Urinary bladder (tissue), 3 donors: ENCODE measurements at regions not wholly inside any gene's neighbourhood (a gene's known extent, or its start where the extent isn't known, plus 50 kb on each side); places are given as distances from the start of the nearest gene placed in this dataset.
"Not testable (repeated sequence)": the region's sequence is repeated elsewhere in the genome, so short reads cannot be mapped to it uniquely, and the experiment has no call there.

ENCODE experiments used
- DNase-seq: peaks from one replicate; pipeline ENCODE4 v3.0.0-alpha.2; 2015; ENCODE audit errors: extremely low spot score
- H3K27ac ChIP-seq: one replicate; pipeline ENCODE4 v1.5.1; 2013; ENCODE audit warnings: low read depth, mild to moderate bottlenecking, moderate library complexity
- H3K36me3 ChIP-seq: one replicate; pipeline ENCODE4 v1.6.1; 2013; ENCODE audit warnings: mild to moderate bottlenecking, moderate library complexity; ENCODE audit not compliant: insufficient read depth
- H3K4me1 ChIP-seq: one replicate; pipeline ENCODE4 v1.6.1; 2013; ENCODE audit warnings: mild to moderate bottlenecking, moderate library complexity; ENCODE audit not compliant: insufficient read depth
- H3K4me3 ChIP-seq: one replicate; pipeline ENCODE4 v1.5.1; 2013; ENCODE audit warnings: low read depth, low read length
- WGBS: extraction: QIAGEN DNeasy Blood & Tissue Kit; methylation state at CpG from one replicate; pipeline ENCODE4 v1.1.7; 2013; 5-methylcytosine and 5-hydroxymethylcytosine counted together
- donor health status: healthy with polysubstance abuse.
- donor health status: healthy.

- no peaks in the 10 kb centered on the region for H3K36me3 ChIP-seq
- no peak overlapping the region for H3K4me3 ChIP-seq
- H3K4me1 ChIP-seq, result no peaks in the 10 kb centered on the region
- DNase-seq, result no peak
- H3K27ac ChIP-seq, result no peak overlapping the region
- WGBS, result 73% methylated on average over 9 of the region's 9 CpGs
Observed at GRCh38 chr3:13142552-13143380, 69.5 kb upstream of the IQSEC1 start.

- Histone ChIP-seq H3K4me1 (no peaks in the 10 kb centered on the region), H3K27ac (no peak overlapping the region), H3K4me3 (no peak overlapping the region), H3K36me3 (no peaks in the 10 kb centered on the region)
- WGBS, result 14% methylated on average over 8 of the region's 8 CpGs
- DNase-seq, result peak; percentile 8
Observed at GRCh38 chr3:13141991-13142412, 68.8 kb upstream of the IQSEC1 start.

- H3K36me3 ChIP-seq, result no peaks in the 10 kb centered on the region
- H3K27ac ChIP-seq, result no peak overlapping the region
- H3K4me1 ChIP-seq, result no peaks in the 10 kb centered on the region
- 90% methylated on average over 7 of the region's 7 CpGs for WGBS
- H3K4me3 ChIP-seq, result no peak overlapping the region
- DNase-seq, result no peak
Observed at GRCh38 chr3:13141183-13141582, 68.0 kb upstream of the IQSEC1 start.

- no peak for DNase-seq
- no peaks in the 10 kb centered on the region for H3K36me3 ChIP-seq
- no peaks in the 10 kb centered on the region for H3K4me1 ChIP-seq
- WGBS, result 92% methylated on average over 7 of the region's 7 CpGs
- no peak overlapping the region for H3K4me3 ChIP-seq
- no peak overlapping the region for H3K27ac ChIP-seq
Observed at GRCh38 chr3:13140596-13140995, 67.4 kb upstream of the IQSEC1 start.

- no peak overlapping the region for H3K4me3 ChIP-seq
- H3K36me3 ChIP-seq, result no peaks in the 10 kb centered on the region
- no peaks in the 10 kb centered on the region for H3K4me1 ChIP-seq
- no peak for DNase-seq
- H3K27ac ChIP-seq, result no peak overlapping the region
- 78% methylated on average over 4 of the region's 4 CpGs for WGBS
Observed at GRCh38 chr3:13139471-13140065, 66.3 kb upstream of the IQSEC1 start.

GRCh38 chr3:13138833-13139145 is 65.6 kb upstream of the IQSEC1 start:
- DNase-seq, result no peak
- Histone ChIP-seq H3K4me3 (no peak overlapping the region), H3K36me3 (no peaks in the 10 kb centered on the region), H3K27ac (no peak overlapping the region), H3K4me1 (no peaks in the 10 kb centered on the region)
- 64% methylated on average over 1 of the region's 1 CpG for WGBS

- Histone ChIP-seq H3K36me3 (no peaks in the 10 kb centered on the region), H3K4me3 (no peak overlapping the region), H3K27ac (no peak overlapping the region), H3K4me1 (no peaks in the 10 kb centered on the region)
- 70% methylated on average over 18 of the region's 18 CpGs for WGBS
- DNase-seq, result no peak
Observed at GRCh38 chr3:13137941-13138832, 65.0 kb upstream of the IQSEC1 start.

- WGBS, result 90% methylated on average over 6 of the region's 6 CpGs
- DNase-seq, H3K4me1 ChIP-seq, H3K36me3 ChIP-seq, H3K4me3 ChIP-seq, H3K27ac ChIP-seq: not testable (repeated sequence)
Observed at GRCh38 chr3:13136848-13137247, 63.6 kb upstream of the IQSEC1 start.

GRCh38 chr3:13136426-13136825 is 63.2 kb upstream of the IQSEC1 start:
- H3K27ac ChIP-seq, result no peak overlapping the region
- no peak for DNase-seq
- no peaks in the 10 kb centered on the region for H3K36me3 ChIP-seq
- WGBS, result 79% methylated on average over 11 of the region's 11 CpGs
- no peak overlapping the region for H3K4me3 ChIP-seq
- H3K4me1 ChIP-seq, result no peaks in the 10 kb centered on the region

GRCh38 chr3:13135811-13136321 is 62.6 kb upstream of the IQSEC1 start:
- no peaks in the 10 kb centered on the region for H3K36me3 ChIP-seq
- no peaks in the 10 kb centered on the region for H3K4me1 ChIP-seq
- no peak overlapping the region for H3K4me3 ChIP-seq
- DNase-seq, result no peak
- WGBS, result 69% methylated on average over 19 of the region's 19 CpGs
- H3K27ac ChIP-seq, result no peak overlapping the region

- WGBS, result 69% methylated on average over 9 of the region's 9 CpGs
- Histone ChIP-seq H3K4me1 (no peaks in the 10 kb centered on the region), H3K36me3 (no peaks in the 10 kb centered on the region), H3K27ac (no peak overlapping the region), H3K4me3 (no peak overlapping the region)
- DNase-seq, result no peak
Observed at GRCh38 chr3:13135251-13135810, 62.1 kb upstream of the IQSEC1 start.

- Histone ChIP-seq H3K27ac (no peak overlapping the region), H3K36me3 (no peaks in the 10 kb centered on the region), H3K4me3 (no peak overlapping the region), H3K4me1 (no peaks in the 10 kb centered on the region)
- no peak for DNase-seq
- 89% methylated on average over 8 of the region's 8 CpGs for WGBS
Observed at GRCh38 chr3:13134879-13135206, 61.6 kb upstream of the IQSEC1 start.

GRCh38 chr3:13134166-13134878 is 61.1 kb upstream of the IQSEC1 start:
- DNase-seq, result no peak
- Histone ChIP-seq H3K4me1 (no peaks in the 10 kb centered on the region), H3K4me3 (no peak overlapping the region), H3K36me3 (no peaks in the 10 kb centered on the region), H3K27ac (no peak overlapping the region)
- WGBS, result 89% methylated on average over 12 of the region's 12 CpGs
